ENCODE measurements at regions not wholly inside any gene's neighbourhood (a gene's known extent, or its start where the extent isn't known, plus 50 kb on each side); places are given as distances from the start of the nearest gene placed in this dataset.

DNA sequence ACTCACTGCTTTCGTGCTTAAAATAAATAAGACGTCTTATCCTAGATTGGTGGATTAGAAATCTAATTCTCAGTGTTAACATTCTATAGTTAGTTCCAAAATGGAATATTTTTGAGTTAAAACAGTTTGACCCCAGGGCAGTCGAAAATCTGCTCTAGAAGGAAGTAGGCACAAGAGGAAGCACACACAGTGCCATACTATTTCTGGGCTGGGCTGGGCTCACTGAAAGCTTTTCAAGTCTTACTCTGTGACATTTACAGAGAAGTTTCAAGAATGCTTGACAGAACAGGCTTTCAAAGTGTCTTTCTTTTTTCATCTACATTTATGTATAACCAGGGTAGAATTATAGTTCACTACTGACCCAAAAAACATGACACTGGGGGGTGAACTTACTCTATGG is 209.8 kb downstream of the SOD2 start:
- TF ChIP-seq CTCF (IDR thresholded peaks at IDR 0.05) (no peak), POLR2AphosphoS5 (IDR thresholded peaks at IDR 0.05) (no peak), POLR2A (IDR thresholded peaks at IDR 0.05) (no peak)

Measured in upper lobe of left lung (tissue), 4 donors.